ENCODE measurements at regions not wholly inside any gene's neighbourhood (a gene's known extent, or its start where the extent isn't known, plus 50 kb on each side); places are given as distances from the start of the nearest gene placed in this dataset.
"Not testable (repeated sequence)": the region's sequence is repeated elsewhere in the genome, so short reads cannot be mapped to it uniquely, and the experiment has no call there.

GRCh38 chr14:71566276-71566675 lies 366.0 kb upstream of the RGS6 start:
- H3K79me2 ChIP-seq (ENCODE audit: control insufficient read depth, insufficient read depth, low read length) = no peaks in the 10 kb centered on the region
- no peaks in the 10 kb centered on the region for H3K9me3 ChIP-seq (replicated peaks; ENCODE audit: control insufficient read depth, insufficient read depth, low read length)
- FAIRE-seq (no peak), DNase-seq (ENCODE audit: low read depth, low spot score) (no peak)
- no peak overlapping the region for H3K4me2 ChIP-seq (ENCODE audit: insufficient read depth, low read length)
- no peaks in the 10 kb centered on the region for H4K20me1 ChIP-seq (replicated peaks; ENCODE audit: control insufficient read depth, extremely low read depth, insufficient read depth, low read length)
- H3K4me1 ChIP-seq (ENCODE audit: control insufficient read depth, extremely low read depth, insufficient read depth, low read length) = no peaks in the 10 kb centered on the region
- no peaks in the 10 kb centered on the region for H3K27me3 ChIP-seq (ENCODE audit: control insufficient read depth in 2 of 2, insufficient read depth in 2 of 2, low read length in 2 of 2)
- H3K4me3 ChIP-seq (replicated peaks in 1 of 3; ENCODE audit: insufficient read depth in 1 of 3, low read depth in 1 of 3, low read length in 3 of 3) = no peak overlapping the region
- no peak for TF ChIP-seq EZH2 (IDR thresholded peaks at IDR 0.05; ENCODE audit: borderline replicate concordance, low read depth, low read length, severe bottlenecking)
- TF ChIP-seq JUN (IDR thresholded peaks at IDR 0.05; ENCODE audit: borderline replicate concordance, insufficient read depth, insufficient read length, low read depth) = no peak
- TF ChIP-seq CTCF (IDR thresholded peaks at IDR 0.05; ENCODE audit: extremely low read depth in 1 of 2, insufficient read depth in 1 of 2, low read depth in 1 of 2, low read length in 2 of 2) = no peak
- TF ChIP-seq POLR2A (IDR thresholded peaks at IDR 0.05; ENCODE audit: low read depth, low read length) = no peak
- no peak for TF ChIP-seq FOS (IDR thresholded peaks at IDR 0.05; ENCODE audit: borderline replicate concordance, insufficient read depth, low read length)
- TF ChIP-seq MAX (IDR thresholded peaks at IDR 0.05; ENCODE audit: insufficient read depth, insufficient read length) = no peak
- no peak for TF ChIP-seq MYC (IDR thresholded peaks at IDR 0.05; ENCODE audit: low read depth, low read length)
- intact Hi-C loops (cut with micrococcal nuclease) (no loop called here), dilution Hi-C loops (cut with MboI; ENCODE audit: extremely low pct_ligation_motif_present, low sequenced_read_pairs) (no loop called here)
- H3K27ac ChIP-seq (ENCODE audit: insufficient read depth, low read depth, low read length) = no peak overlapping the region
- CTCF ChIA-PET = no interaction called here
- H2AFZ ChIP-seq (ENCODE audit: low read depth, low read length) = no peak overlapping the region
- BruUV-seq (replicated peaks) = no TSS peak
- no peaks in the 10 kb centered on the region for H3K36me3 ChIP-seq (ENCODE audit: control insufficient read depth in 2 of 2, extremely low read depth in 1 of 2, insufficient read depth in 2 of 2, low read length in 2 of 2)
- POLR2A ChIA-PET = no interaction called here
- H3K9ac ChIP-seq (replicated peaks; ENCODE audit: extremely low read depth, insufficient read depth, low read length) = no peak overlapping the region
- H3K9me1 ChIP-seq (replicated peaks; ENCODE audit: control insufficient read depth, extremely low read depth, insufficient read depth, low read length) = no peaks in the 10 kb centered on the region

- CTCF ChIA-PET; H3K4me1 ChIP-seq (ENCODE audit: control insufficient read depth, extremely low read depth, insufficient read depth, low read length); H3K9me3 ChIP-seq (replicated peaks; ENCODE audit: control insufficient read depth, insufficient read depth, low read length); BruUV-seq (replicated peaks); H3K4me3 ChIP-seq (replicated peaks in 1 of 3; ENCODE audit: insufficient read depth in 1 of 3, low read depth in 1 of 3, low read length in 3 of 3); FAIRE-seq; H3K9me1 ChIP-seq (replicated peaks; ENCODE audit: control insufficient read depth, extremely low read depth, insufficient read depth, low read length); H3K9ac ChIP-seq (replicated peaks; ENCODE audit: extremely low read depth, insufficient read depth, low read length); H3K79me2 ChIP-seq (ENCODE audit: control insufficient read depth, insufficient read depth, low read length); dilution Hi-C loops (cut with MboI; ENCODE audit: extremely low pct_ligation_motif_present, low sequenced_read_pairs); intact Hi-C loops (cut with micrococcal nuclease); DNase-seq (ENCODE audit: low read depth, low spot score); H3K27me3 ChIP-seq (ENCODE audit: control insufficient read depth in 2 of 2, insufficient read depth in 2 of 2, low read length in 2 of 2); H3K4me2 ChIP-seq (ENCODE audit: insufficient read depth, low read length); H3K36me3 ChIP-seq (ENCODE audit: control insufficient read depth in 2 of 2, extremely low read depth in 1 of 2, insufficient read depth in 2 of 2, low read length in 2 of 2); H4K20me1 ChIP-seq (replicated peaks; ENCODE audit: control insufficient read depth, extremely low read depth, insufficient read depth, low read length); H3K27ac ChIP-seq (ENCODE audit: insufficient read depth, low read depth, low read length); H2AFZ ChIP-seq (ENCODE audit: low read depth, low read length); POLR2A ChIA-PET: not testable (repeated sequence)
These were observed 364.6 kb upstream of the RGS6 start for GRCh38 chr14:71567499-71568133.
